ENCODE measurements at regions not wholly inside any gene's neighbourhood (a gene's known extent, or its start where the extent isn't known, plus 50 kb on each side); places are given as distances from the start of the nearest gene placed in this dataset.

DNA sequence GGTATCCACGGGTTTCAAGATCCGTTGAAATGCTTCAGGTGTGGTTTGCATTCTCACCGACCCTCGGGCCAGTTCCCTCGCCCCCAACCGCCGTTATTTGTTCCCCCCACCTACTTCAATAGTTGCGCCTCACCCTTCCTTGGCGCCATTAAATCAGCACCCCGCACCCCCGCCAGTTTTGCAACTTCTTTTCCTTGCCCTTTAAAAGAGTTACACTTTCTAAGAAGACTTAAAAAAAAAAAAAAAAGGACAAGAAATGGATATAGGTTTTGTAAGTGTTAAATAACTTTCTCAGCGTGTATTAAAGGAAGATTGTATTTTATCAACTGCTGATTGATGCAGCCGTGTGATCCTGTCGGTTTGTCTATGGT is 87.2 kb downstream of the NR2F2 start:
- no peaks in the 10 kb centered on the region for H3K36me3 ChIP-seq
- H3K4me1 ChIP-seq, result peaks cover 0 to 5% of the 10 kb centered on the region in 2 donors
- H3K4me3 ChIP-seq, result no peak overlapping the region
- DNase-seq (ENCODE audit: low spot score in 2 of 2), result no peak
- TF ChIP-seq POLR2A (IDR thresholded peaks at IDR 0.05), result no peak
- TF ChIP-seq, protein P1, sequence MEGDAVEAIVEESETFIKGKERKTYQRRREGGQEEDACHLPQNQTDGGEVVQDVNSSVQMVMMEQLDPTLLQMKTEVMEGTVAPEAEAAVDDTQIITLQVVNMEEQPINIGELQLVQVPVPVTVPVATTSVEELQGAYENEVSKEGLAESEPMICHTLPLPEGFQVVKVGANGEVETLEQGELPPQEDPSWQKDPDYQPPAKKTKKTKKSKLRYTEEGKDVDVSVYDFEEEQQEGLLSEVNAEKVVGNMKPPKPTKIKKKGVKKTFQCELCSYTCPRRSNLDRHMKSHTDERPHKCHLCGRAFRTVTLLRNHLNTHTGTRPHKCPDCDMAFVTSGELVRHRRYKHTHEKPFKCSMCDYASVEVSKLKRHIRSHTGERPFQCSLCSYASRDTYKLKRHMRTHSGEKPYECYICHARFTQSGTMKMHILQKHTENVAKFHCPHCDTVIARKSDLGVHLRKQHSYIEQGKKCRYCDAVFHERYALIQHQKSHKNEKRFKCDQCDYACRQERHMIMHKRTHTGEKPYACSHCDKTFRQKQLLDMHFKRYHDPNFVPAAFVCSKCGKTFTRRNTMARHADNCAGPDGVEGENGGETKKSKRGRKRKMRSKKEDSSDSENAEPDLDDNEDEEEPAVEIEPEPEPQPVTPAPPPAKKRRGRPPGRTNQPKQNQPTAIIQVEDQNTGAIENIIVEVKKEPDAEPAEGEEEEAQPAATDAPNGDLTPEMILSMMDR (IDR thresholded peaks at IDR 0.05), result no peak
- no peak overlapping the region for H3K27ac ChIP-seq
- intact Hi-C loops (cut with DNase I; ENCODE audit: low total_unique reads), result no loop called here
- peaks cover 0 to 99% of the 10 kb centered on the region in 2 donors for H3K27me3 ChIP-seq
- H3K9me3 ChIP-seq, result no peaks in the 10 kb centered on the region

DNA sequence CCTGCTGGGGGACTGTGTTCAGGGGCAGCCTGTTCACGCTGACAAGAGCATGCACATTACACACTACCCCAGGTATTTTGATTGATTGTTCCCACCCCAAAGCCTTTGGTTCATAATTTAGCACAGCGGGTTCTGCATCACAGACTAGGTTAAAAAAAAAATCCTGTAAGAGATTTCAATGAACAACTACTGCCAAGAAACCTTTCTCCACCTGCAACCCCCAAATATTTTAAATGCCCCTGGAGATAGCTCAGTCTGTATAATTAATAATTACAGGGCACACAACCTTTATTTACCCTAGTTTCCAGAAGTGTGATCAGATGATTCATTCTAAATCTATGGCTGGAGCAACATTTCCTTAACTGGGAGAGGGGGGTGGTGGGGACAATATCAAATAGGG is 87.6 kb downstream of the NR2F2 start:
- intact Hi-C loops (cut with DNase I; ENCODE audit: low total_unique reads), result no loop called here
- no peak for TF ChIP-seq POLR2A (IDR thresholded peaks at IDR 0.05)
- TF ChIP-seq, protein P1 (IDR thresholded peaks at IDR 0.05), result no peak
- no peak for TF ChIP-seq POLR2AphosphoS5 (IDR thresholded peaks at IDR 0.05)

DNA sequence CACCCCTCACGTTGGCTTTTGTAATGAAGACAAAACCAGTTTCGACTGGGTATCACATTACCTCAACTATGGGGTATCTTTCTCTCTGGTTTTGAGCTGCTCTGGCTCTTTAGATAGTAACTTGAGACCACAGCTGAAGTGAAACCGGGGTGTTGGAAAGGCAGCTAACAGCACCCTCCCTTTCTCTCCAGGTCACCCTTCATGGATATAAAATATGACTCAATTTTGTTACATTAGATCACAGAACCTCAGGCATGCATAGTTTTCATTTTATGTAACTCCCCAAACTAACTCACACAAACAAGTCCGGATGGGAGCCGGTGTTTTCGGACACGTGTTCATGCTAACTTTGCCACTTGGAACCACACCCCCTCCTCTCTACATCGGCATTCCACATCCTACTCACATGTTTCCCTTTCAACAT is 90.7 kb downstream of the NR2F2 start:
- intact Hi-C loops (cut with DNase I; ENCODE audit: low total_unique reads), result no loop called here
- no peak overlapping the region for H3K4me3 ChIP-seq
- no peaks in the 10 kb centered on the region for H3K36me3 ChIP-seq
- H3K9me3 ChIP-seq, result no peaks in the 10 kb centered on the region
- no peak overlapping the region for H3K27ac ChIP-seq
- TF ChIP-seq POLR2AphosphoS5 (IDR thresholded peaks at IDR 0.05), result no peak
- TF ChIP-seq POLR2A (IDR thresholded peaks at IDR 0.05), result no peak
- TF ChIP-seq, protein P1 (IDR thresholded peaks at IDR 0.05), result no peak
- H3K4me1 ChIP-seq, result peaks cover 0 to 3% of the 10 kb centered on the region in 2 donors
- DNase-seq (ENCODE audit: low spot score in 2 of 2), result no peak
- peaks cover 0 to 76% of the 10 kb centered on the region in 2 donors for H3K27me3 ChIP-seq

More for the DNA sequence above, 87.6 kb downstream of the NR2F2 start:
- no peak for DNase-seq (ENCODE audit: low spot score in 2 of 2)
- Histone ChIP-seq H3K27ac (no peak overlapping the region), H3K27me3 (peaks cover 0 to 95% of the 10 kb centered on the region in 2 donors), H3K9me3 (no peaks in the 10 kb centered on the region), H3K4me1 (peaks cover 0 to 5% of the 10 kb centered on the region in 2 donors), H3K4me3 (no peak overlapping the region), H3K36me3 (no peaks in the 10 kb centered on the region)

DNA sequence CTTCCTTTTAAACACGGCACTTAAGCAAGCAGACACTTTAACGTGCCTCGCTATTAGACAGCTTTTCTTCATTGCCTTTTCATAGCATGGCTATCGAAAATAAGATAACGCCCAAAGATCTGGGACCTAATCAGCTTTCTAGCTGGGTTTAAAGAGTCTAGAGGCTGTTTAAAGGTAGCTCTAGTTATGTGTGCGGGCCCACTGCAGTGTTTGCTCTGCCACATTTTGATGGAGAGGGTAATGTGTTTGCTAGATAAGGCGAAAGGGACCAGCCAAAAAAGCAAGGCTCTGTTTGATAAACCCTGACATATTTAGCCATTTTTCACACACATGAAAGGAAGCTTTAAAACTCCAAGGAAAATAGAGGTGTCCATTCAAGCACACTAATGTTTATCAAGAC is 91.6 kb downstream of the NR2F2 start:
- Histone ChIP-seq H3K27me3 (peaks cover 0 to 66% of the 10 kb centered on the region in 2 donors), H3K27ac (no peak overlapping the region), H3K36me3 (no peaks in the 10 kb centered on the region), H3K9me3 (no peaks in the 10 kb centered on the region), H3K4me1 (no peaks in the 10 kb centered on the region), H3K4me3 (no peak overlapping the region)
- intact Hi-C loops (cut with DNase I; ENCODE audit: low total_unique reads), result no loop called here
- DNase-seq (ENCODE audit: low spot score in 2 of 2), result no peak
- TF ChIP-seq POLR2AphosphoS5 (IDR thresholded peaks at IDR 0.05), result no peak
- no peak for TF ChIP-seq POLR2A (IDR thresholded peaks at IDR 0.05)
- TF ChIP-seq, protein P1 (IDR thresholded peaks at IDR 0.05), result no peak

DNA sequence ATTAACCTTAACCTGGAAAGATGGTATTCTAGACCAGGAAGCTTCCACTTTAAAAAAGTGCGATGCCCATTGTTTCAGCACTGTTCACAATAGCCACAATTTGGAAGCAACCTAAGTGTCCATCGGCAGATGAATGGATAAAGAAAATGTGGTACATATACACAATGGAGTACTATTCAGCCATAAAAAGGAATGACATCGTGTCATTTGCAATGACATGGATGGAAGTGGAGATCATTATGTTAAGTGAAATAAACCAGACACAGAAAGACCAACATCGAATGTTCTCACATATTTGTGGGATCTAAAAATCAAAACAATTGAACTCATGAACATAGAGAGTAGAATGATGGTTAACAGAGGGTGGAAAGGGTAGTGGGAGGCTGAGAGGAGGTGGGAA is 94.2 kb downstream of the NR2F2 start:
- Histone ChIP-seq H3K9me3 (no peaks in the 10 kb centered on the region), H3K4me3 (no peak overlapping the region), H3K27me3 (peaks cover 0 to 41% of the 10 kb centered on the region in 2 donors), H3K36me3 (no peaks in the 10 kb centered on the region), H3K27ac (no peak overlapping the region), H3K4me1 (no peaks in the 10 kb centered on the region)
- no peak for DNase-seq (ENCODE audit: low spot score in 2 of 2)
- TF ChIP-seq, protein P1 (IDR thresholded peaks at IDR 0.05), result no peak
- TF ChIP-seq POLR2A (IDR thresholded peaks at IDR 0.05), result no peak
- TF ChIP-seq POLR2AphosphoS5 (IDR thresholded peaks at IDR 0.05), result no peak
- intact Hi-C loops (cut with DNase I; ENCODE audit: low total_unique reads), result no loop called here

All from breast epithelium (tissue), 4 donors.